HFFc6 (cell line): ENCODE measurements at regions not wholly inside any gene's neighbourhood (a gene's known extent, or its start where the extent isn't known, plus 50 kb on each side); places are given as distances from the start of the nearest gene placed in this dataset.
"Not testable (repeated sequence)": the region's sequence is repeated elsewhere in the genome, so short reads cannot be mapped to it uniquely, and the experiment has no call there.

Experiments used
- DNase-seq: peaks from one replicate; pipeline ENCODE4 v3.0.0-alpha.2; 2018
- H3K27ac Mint-ChIP-seq: 2 replicates; pipeline ENCODE4 v1.8.0; 2020; ENCODE audit warnings: mild to moderate bottlenecking, mixed read lengths
- H3K27me3 Mint-ChIP-seq: 2 replicates; pipeline ENCODE4 v1.8.0; 2021; ENCODE audit warnings: mild to moderate bottlenecking, moderate library complexity, mixed read lengths; ENCODE audit not compliant: insufficient read depth
- H3K36me3 Mint-ChIP-seq: 2 replicates; pipeline ENCODE4 v1.8.0; 2021; ENCODE audit warnings: low read depth, mixed read lengths
- H3K4me1 Mint-ChIP-seq: 2 replicates; pipeline ENCODE4 v1.8.0; 2020; ENCODE audit warnings: low read depth, mixed read lengths
- H3K4me3 Mint-ChIP-seq: 2 replicates; pipeline ENCODE4 v1.8.0; 2020; ENCODE audit warnings: mild to moderate bottlenecking, moderate library complexity, mixed read lengths
- H3K9me3 Mint-ChIP-seq: 2 replicates; pipeline ENCODE4 v1.8.0; 2020; ENCODE audit warnings: mild to moderate bottlenecking, mixed read lengths
- CTCF ChIP-seq: fragments of 200-600 bp; sonication (generic); IDR thresholded peaks from 2 replicates; pipeline ENCODE4 v1.5.0; 2021; ENCODE audit warnings: antibody characterized with exemption, mild to moderate bottlenecking

GRCh38 chr6:78797270-78797669 lies 70.1 kb upstream of the IRAK1BP1 start:
- no peak overlapping the region for H3K27ac Mint-ChIP-seq

DNA sequence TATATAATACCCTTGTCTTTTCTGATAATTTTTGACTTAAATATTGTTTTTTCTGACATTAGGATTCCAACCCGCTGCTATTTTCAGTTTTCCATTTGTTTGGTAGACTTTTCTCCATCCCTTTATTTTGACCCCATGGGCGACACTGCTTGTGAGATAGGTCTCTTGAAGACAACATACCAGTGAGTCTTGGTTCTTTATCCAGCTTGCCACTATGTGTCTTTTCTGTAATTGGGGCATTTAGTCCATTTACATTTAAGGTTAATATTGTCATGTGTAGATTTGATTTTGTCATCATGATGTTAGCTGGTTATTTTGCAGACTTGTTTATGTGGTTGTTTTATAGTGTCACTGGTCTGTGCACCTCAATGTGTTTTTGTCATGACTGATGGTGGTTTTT lies 67.7 kb upstream of the IRAK1BP1 start:
- H3K27ac Mint-ChIP-seq: no peak overlapping the region
- no peak for TF ChIP-seq CTCF
- H3K4me1 Mint-ChIP-seq: no peaks in the 10 kb centered on the region
- H3K9me3 Mint-ChIP-seq: peaks cover 7% of the 10 kb centered on the region
- H3K27me3 Mint-ChIP-seq: no peaks in the 10 kb centered on the region; the same call in 1 of the 2 replicates
- no peak overlapping the region for H3K4me3 Mint-ChIP-seq
- no peak for DNase-seq
- H3K36me3 Mint-ChIP-seq: no peaks in the 10 kb centered on the region

More at GRCh38 chr6:78797270-78797669, 70.1 kb upstream of the IRAK1BP1 start:
- peaks cover 7% of the 10 kb centered on the region for H3K9me3 Mint-ChIP-seq
- no peaks in the 10 kb centered on the region for H3K36me3 Mint-ChIP-seq
- H3K4me1 Mint-ChIP-seq: no peaks in the 10 kb centered on the region
- H3K27me3 Mint-ChIP-seq: no peaks in the 10 kb centered on the region; the same call in 1 of the 2 replicates
- no peak overlapping the region for H3K4me3 Mint-ChIP-seq
- TF ChIP-seq CTCF: no peak
- no peak for DNase-seq

DNA sequence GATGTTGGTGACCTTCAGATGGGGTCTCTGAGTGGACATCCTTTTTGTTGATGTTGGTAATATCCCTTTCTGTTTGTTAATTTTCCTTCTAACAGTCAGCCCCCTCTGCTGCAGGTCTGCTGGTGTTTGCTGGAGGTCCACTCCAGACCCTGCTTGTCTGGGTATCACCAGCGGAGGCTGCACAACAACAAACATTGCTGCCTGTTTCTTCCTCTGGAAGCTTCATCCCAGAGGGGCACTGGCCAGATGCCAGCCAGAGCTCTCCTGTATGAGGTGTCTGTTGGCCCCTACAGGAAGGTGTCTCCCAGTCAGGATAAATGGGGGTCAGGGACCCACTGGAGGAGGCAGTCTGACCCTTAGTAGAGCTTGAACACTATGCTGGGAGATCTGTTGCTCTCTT lies 60.6 kb upstream of the IRAK1BP1 start:
- H3K9me3 Mint-ChIP-seq, H3K36me3 Mint-ChIP-seq, H3K4me3 Mint-ChIP-seq, DNase-seq, H3K4me1 Mint-ChIP-seq, H3K27ac Mint-ChIP-seq, H3K27me3 Mint-ChIP-seq: not testable (repeated sequence)

GRCh38 chr6:78807655-78808355 lies 59.5 kb upstream of the IRAK1BP1 start:
- H3K4me3 Mint-ChIP-seq, H3K27me3 Mint-ChIP-seq, H3K9me3 Mint-ChIP-seq, H3K36me3 Mint-ChIP-seq, H3K27ac Mint-ChIP-seq, H3K4me1 Mint-ChIP-seq, DNase-seq: not testable (repeated sequence)

DNA sequence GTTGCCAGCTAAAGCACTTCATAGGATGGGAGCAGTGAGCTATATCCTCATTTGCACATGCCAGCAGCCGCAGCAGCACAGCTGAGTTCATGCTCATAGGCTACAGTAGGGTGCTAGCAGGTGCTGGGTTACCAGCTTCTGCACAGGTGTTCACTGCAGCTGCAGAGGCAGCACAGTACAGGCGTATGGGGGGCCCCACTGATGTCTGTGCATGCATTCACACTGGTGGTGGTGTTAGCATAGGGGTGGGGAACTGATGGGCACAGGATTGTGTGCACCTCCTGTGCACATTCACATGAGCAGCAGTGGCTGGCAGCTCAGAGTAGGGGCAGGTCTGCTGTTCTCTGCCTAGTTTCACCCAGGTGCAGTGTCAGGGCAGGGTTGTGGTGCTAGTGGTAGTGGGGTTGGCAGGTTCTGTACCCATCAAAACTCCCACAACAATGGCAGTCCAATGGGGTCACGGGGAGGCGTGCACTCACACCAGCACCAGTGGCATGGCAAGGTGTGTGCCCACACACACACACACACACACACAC lies 58.9 kb upstream of the IRAK1BP1 start:
- no peaks in the 10 kb centered on the region for H3K9me3 Mint-ChIP-seq
- H3K27me3 Mint-ChIP-seq: peaks cover 3% of the 10 kb centered on the region
- no peaks in the 10 kb centered on the region for H3K36me3 Mint-ChIP-seq
- H3K27ac Mint-ChIP-seq: no peak overlapping the region
- H3K4me3 Mint-ChIP-seq: no peak overlapping the region
- DNase-seq: no peak
- TF ChIP-seq CTCF: no peak
- H3K4me1 Mint-ChIP-seq: no peaks in the 10 kb centered on the region; the same call in 1 of the 2 replicates

- Mint-ChIP-seq H3K9me3 (no peaks in the 10 kb centered on the region), H3K27me3 (peaks cover 3% of the 10 kb centered on the region), H3K4me3 (no peak overlapping the region), H3K27ac (no peak overlapping the region), H3K4me1 (no peaks in the 10 kb centered on the region; the same call in 1 of the 2 replicates), H3K36me3 (no peaks in the 10 kb centered on the region)
- DNase-seq: no peak
- no peak for TF ChIP-seq CTCF
Observed at GRCh38 chr6:78808933-78809332, 58.4 kb upstream of the IRAK1BP1 start.
